ENCODE measurements at regions not wholly inside any gene's neighbourhood (a gene's known extent, or its start where the extent isn't known, plus 50 kb on each side); places are given as distances from the start of the nearest gene placed in this dataset.
"Not testable (repeated sequence)": the region's sequence is repeated elsewhere in the genome, so short reads cannot be mapped to it uniquely, and the experiment has no call there.

- no peak overlapping the region for H3K4me3 ChIP-seq (ENCODE audit: low read depth, low read length)
- TF ChIP-seq CTCF (IDR thresholded peaks at IDR 0.05; ENCODE audit: borderline replicate concordance, insufficient read depth, low read depth, low read length), result no peak
These were observed 427.9 kb upstream of the RASGRP1 start for GRCh38 chr15:38992506-38992905.

- no peak for TF ChIP-seq CTCF (IDR thresholded peaks at IDR 0.05; ENCODE audit: borderline replicate concordance, insufficient read depth, low read depth, low read length)
These were observed 428.3 kb upstream of the RASGRP1 start for GRCh38 chr15:38992930-38993329.

GRCh38 chr15:38994310-38994709, 429.7 kb upstream of the RASGRP1 start:
- no peak for TF ChIP-seq CTCF (IDR thresholded peaks at IDR 0.05; ENCODE audit: borderline replicate concordance, insufficient read depth, low read depth, low read length)
- no peak overlapping the region for H3K4me3 ChIP-seq (ENCODE audit: low read depth, low read length)

More at GRCh38 chr15:38992930-38993329, 428.3 kb upstream of the RASGRP1 start:
- no peak overlapping the region for H3K4me3 ChIP-seq (ENCODE audit: low read depth, low read length)

GRCh38 chr15:38996111-38996631, 431.6 kb upstream of the RASGRP1 start:
- no peak for TF ChIP-seq CTCF (IDR thresholded peaks at IDR 0.05; ENCODE audit: borderline replicate concordance, insufficient read depth, low read depth, low read length)
- H3K4me3 ChIP-seq (ENCODE audit: low read depth, low read length), result no peak overlapping the region

- no peak for TF ChIP-seq CTCF (IDR thresholded peaks at IDR 0.05; ENCODE audit: borderline replicate concordance, insufficient read depth, low read depth, low read length)
- H3K4me3 ChIP-seq (ENCODE audit: low read depth, low read length), result no peak overlapping the region
These were observed 433.2 kb upstream of the RASGRP1 start for GRCh38 chr15:38997841-38998240.

- no peak for TF ChIP-seq CTCF (IDR thresholded peaks at IDR 0.05; ENCODE audit: borderline replicate concordance, insufficient read depth, low read depth, low read length)
These were observed 435.6 kb upstream of the RASGRP1 start for GRCh38 chr15:39000008-39000734.

GRCh38 chr15:39009740-39010139, 445.1 kb upstream of the RASGRP1 start:
- no peak for TF ChIP-seq CTCF (IDR thresholded peaks at IDR 0.05; ENCODE audit: borderline replicate concordance, insufficient read depth, low read depth, low read length)

More at GRCh38 chr15:39000008-39000734, 435.6 kb upstream of the RASGRP1 start:
- no peak overlapping the region for H3K4me3 ChIP-seq (ENCODE audit: low read depth, low read length)

GRCh38 chr15:39011066-39011465, 446.5 kb upstream of the RASGRP1 start:
- H3K4me3 ChIP-seq (ENCODE audit: low read depth, low read length), result not testable (repeated sequence)

More at GRCh38 chr15:39009740-39010139, 445.1 kb upstream of the RASGRP1 start:
- no peak overlapping the region for H3K4me3 ChIP-seq (ENCODE audit: low read depth, low read length)

All from GM12875 (cell line).